CD4-positive, alpha-beta memory T cell (primary cell): ENCODE measurements at regions not wholly inside any gene's neighbourhood (a gene's known extent, or its start where the extent isn't known, plus 50 kb on each side); places are given as distances from the start of the nearest gene placed in this dataset.

ENCODE experiments used
- CTCF ChIA-PET: fragments of 350-600 bp; sonication (Branson Sonifier 250); formaldehyde crosslinking; loops from one replicate; lab custom pipeline; 2021; ENCODE audit warnings: inconsistent platforms; ENCODE audit not compliant: partially characterized antibody; lab: Charles Lee
- POLR2A ChIA-PET: fragments of 350-600 bp; sonication (Branson Sonifier 250); formaldehyde crosslinking; loops from one replicate; lab custom pipeline; 2021; ENCODE audit not compliant: partially characterized antibody; lab: Charles Lee
- DNase-seq, 5 donors: peaks; one replicate each; pipeline versions ENCODE4 v3.0.0 to v3.0.0-alpha.2; 2020 to 2022; ENCODE audit warnings: mixed read lengths in 1 of 5
- H3K27ac ChIP-seq: one replicate; pipeline ENCODE4 v1.7.0; 2013; ENCODE audit warnings: low read depth, low read length
- H3K27me3 ChIP-seq: 2 replicates; pipeline ENCODE4 v1.7.0; 2013; ENCODE audit warnings: mild to moderate bottlenecking, low read length, moderate library complexity; ENCODE audit not compliant: insufficient read depth
- H3K36me3 ChIP-seq: 2 replicates; pipeline ENCODE4 v1.7.0; 2013; ENCODE audit warnings: mild to moderate bottlenecking, low read length, moderate library complexity; ENCODE audit not compliant: insufficient read depth
- H3K4me1 ChIP-seq: 2 replicates; pipeline ENCODE4 v1.7.0; 2013; ENCODE audit warnings: mild to moderate bottlenecking, low read length, moderate library complexity; ENCODE audit not compliant: insufficient read depth
- H3K4me3 ChIP-seq, 2 donors: one replicate each; pipeline ENCODE4 v1.7.0; 2013; ENCODE audit warnings: low read length in 2 of 2, mild to moderate bottlenecking in 1 of 2
- H3K9me3 ChIP-seq, 2 donors: one replicate each; pipeline ENCODE4 v1.7.0; 2013; ENCODE audit warnings: low read length in 2 of 2, control low read depth in 1 of 2; ENCODE audit not compliant: control insufficient read depth in 1 of 2
- H3K27ac Mint-ChIP-seq, 7 donors: one replicate each; pipeline ENCODE4 v1.8.0; 2020 to 2021; ENCODE audit warnings: mixed read lengths in 7 of 7, mild to moderate bottlenecking in 6 of 7, inconsistent platforms in 3 of 7, moderate library complexity in 3 of 7
- H3K27me3 Mint-ChIP-seq, 2 donors: one replicate each; pipeline ENCODE4 v1.8.0; 2020 to 2021; ENCODE audit warnings: mixed read lengths in 2 of 2
- H3K36me3 Mint-ChIP-seq, 2 donors: one replicate each; pipeline ENCODE4 v1.8.0; 2020 to 2021; ENCODE audit warnings: mixed read lengths in 2 of 2, inconsistent platforms in 1 of 2, mild to moderate bottlenecking in 1 of 2
- H3K4me1 Mint-ChIP-seq, 4 donors: one replicate each; pipeline ENCODE4 v1.8.0; 2020 to 2021; ENCODE audit warnings: mixed read lengths in 4 of 4, mild to moderate bottlenecking in 1 of 4
- H3K4me3 Mint-ChIP-seq, 8 donors: one replicate each; pipeline ENCODE4 v1.8.0; 2020 to 2021; ENCODE audit warnings: mixed read lengths in 8 of 8, mild to moderate bottlenecking in 7 of 8, moderate library complexity in 6 of 8, inconsistent platforms in 3 of 8
- H3K9me3 Mint-ChIP-seq, 8 donors: one replicate each; pipeline ENCODE4 v1.8.0; 2020 to 2021; ENCODE audit warnings: mixed read lengths in 8 of 8, mild to moderate bottlenecking in 5 of 8, inconsistent platforms in 3 of 8, moderate library complexity in 1 of 8
- intact Hi-C: fragments of 100-400 bp; cut with micrococcal nuclease; formaldehyde crosslinking; loops from one replicate; pipeline ENCODE4 v1.15.1; 2023

GRCh38 chr4:58962424-58962823, 1852.2 kb upstream of the IGFBP7 start:
- Histone ChIP-seq H3K27me3 (no peaks in the 10 kb centered on the region), H3K36me3 (no peaks in the 10 kb centered on the region), H3K9me3 (no peaks in the 10 kb centered on the region), H3K27ac (no peak overlapping the region), H3K4me1 (no peaks in the 10 kb centered on the region), H3K4me3 (no peak overlapping the region)
- H3K4me3 Mint-ChIP-seq = no peak overlapping the region
- no peaks in the 10 kb centered on the region for H3K4me1 Mint-ChIP-seq
- peaks cover 0 to 30% (median 4%) of the 10 kb centered on the region in 8 donors for H3K9me3 Mint-ChIP-seq
- POLR2A ChIA-PET = no interaction called here
- CTCF ChIA-PET = no interaction called here
- DNase-seq = no peak
- no peak overlapping the region for H3K27ac Mint-ChIP-seq
- H3K36me3 Mint-ChIP-seq = no peaks in the 10 kb centered on the region
- intact Hi-C loops = no loop called here
- no peaks in the 10 kb centered on the region for H3K27me3 Mint-ChIP-seq

- no peak overlapping the region for H3K4me3 ChIP-seq
- Mint-ChIP-seq H3K27ac (no peak overlapping the region), H3K36me3 (no peaks in the 10 kb centered on the region), H3K9me3 (peaks cover 0 to 17% (median 5%) of the 10 kb centered on the region in 8 donors), H3K4me3 (no peak overlapping the region), H3K27me3 (no peaks in the 10 kb centered on the region), H3K4me1 (no peaks in the 10 kb centered on the region)
- DNase-seq = no peak
- no peaks in the 10 kb centered on the region for H3K27me3 ChIP-seq
- no peaks in the 10 kb centered on the region for H3K9me3 ChIP-seq
- H3K36me3 ChIP-seq = no peaks in the 10 kb centered on the region
- ChIA-PET CTCF (no interaction called here), POLR2A (no interaction called here)
- no peak overlapping the region for H3K27ac ChIP-seq
- intact Hi-C loops = loop anchor here (5.0 kb wide), 1 partner anchor 50 kb away; no protein-coding TSS in a partner anchor
- no peaks in the 10 kb centered on the region for H3K4me1 ChIP-seq
These were observed 1871.6 kb upstream of the IGFBP7 start for GRCh38 chr4:58981828-58982227.

GRCh38 chr4:58983887-58984286, 1873.7 kb upstream of the IGFBP7 start:
- no peaks in the 10 kb centered on the region for H3K4me1 ChIP-seq
- peaks cover 0 to 29% (median 12%) of the 10 kb centered on the region in 8 donors for H3K9me3 Mint-ChIP-seq
- no peaks in the 10 kb centered on the region for H3K27me3 ChIP-seq
- intact Hi-C loops = loop anchor here (5.0 kb wide), 1 partner anchor 48 kb away; no protein-coding TSS in a partner anchor
- no peak for DNase-seq
- H3K27ac ChIP-seq = no peak overlapping the region
- ChIA-PET POLR2A (no interaction called here), CTCF (no interaction called here)
- no peak overlapping the region for H3K4me3 ChIP-seq
- no peak overlapping the region for H3K4me3 Mint-ChIP-seq
- no peaks in the 10 kb centered on the region for H3K27me3 Mint-ChIP-seq
- no peaks in the 10 kb centered on the region for H3K36me3 Mint-ChIP-seq
- H3K36me3 ChIP-seq = no peaks in the 10 kb centered on the region
- H3K4me1 Mint-ChIP-seq = no peaks in the 10 kb centered on the region
- no peak overlapping the region for H3K27ac Mint-ChIP-seq
- H3K9me3 ChIP-seq = no peaks in the 10 kb centered on the region

- ChIA-PET CTCF (no interaction called here), POLR2A (no interaction called here)
- Histone ChIP-seq H3K27ac (no peak overlapping the region), H3K27me3 (no peaks in the 10 kb centered on the region), H3K36me3 (no peaks in the 10 kb centered on the region), H3K9me3 (no peaks in the 10 kb centered on the region), H3K4me1 (no peaks in the 10 kb centered on the region), H3K4me3 (no peak overlapping the region)
- intact Hi-C loops = no loop called here
- Mint-ChIP-seq H3K27ac (no peak overlapping the region), H3K4me1 (no peaks in the 10 kb centered on the region), H3K27me3 (no peaks in the 10 kb centered on the region), H3K9me3 (peaks cover 0 to 34% (median 12%) of the 10 kb centered on the region in 8 donors), H3K36me3 (no peaks in the 10 kb centered on the region), H3K4me3 (no peak overlapping the region)
- DNase-seq = no peak
These were observed 1892.0 kb upstream of the IGFBP7 start for GRCh38 chr4:59002148-59002547.

- Mint-ChIP-seq H3K4me1 (no peaks in the 10 kb centered on the region), H3K4me3 (no peak overlapping the region), H3K36me3 (no peaks in the 10 kb centered on the region), H3K27ac (no peak overlapping the region), H3K9me3 (peaks cover 0 to 24% (median 9%) of the 10 kb centered on the region in 8 donors), H3K27me3 (no peaks in the 10 kb centered on the region)
- H3K27ac ChIP-seq = no peak overlapping the region
- no peaks in the 10 kb centered on the region for H3K27me3 ChIP-seq
- H3K4me1 ChIP-seq = no peaks in the 10 kb centered on the region
- H3K36me3 ChIP-seq = no peaks in the 10 kb centered on the region
- intact Hi-C loops = no loop called here
- no peaks in the 10 kb centered on the region for H3K9me3 ChIP-seq
- ChIA-PET CTCF (no interaction called here), POLR2A (no interaction called here)
- no peak overlapping the region for H3K4me3 ChIP-seq
- DNase-seq = no peak
These were observed 1914.1 kb upstream of the IGFBP7 start for GRCh38 chr4:59024257-59024656.

GRCh38 chr4:59037812-59038211, 1927.6 kb upstream of the IGFBP7 start:
- Histone ChIP-seq H3K4me3 (no peak overlapping the region), H3K4me1 (no peaks in the 10 kb centered on the region), H3K27me3 (no peaks in the 10 kb centered on the region), H3K9me3 (no peaks in the 10 kb centered on the region), H3K36me3 (no peaks in the 10 kb centered on the region), H3K27ac (no peak overlapping the region)
- H3K27me3 Mint-ChIP-seq = no peaks in the 10 kb centered on the region
- no peaks in the 10 kb centered on the region for H3K36me3 Mint-ChIP-seq
- H3K4me3 Mint-ChIP-seq = no peak overlapping the region
- intact Hi-C loops = no loop called here
- H3K9me3 Mint-ChIP-seq = peaks cover under 1 to 14% (median 5%) of the 10 kb centered on the region in 8 donors
- ChIA-PET CTCF (no interaction called here), POLR2A (no interaction called here)
- no peak for DNase-seq
- H3K4me1 Mint-ChIP-seq = no peaks in the 10 kb centered on the region
- no peak overlapping the region for H3K27ac Mint-ChIP-seq

- CTCF ChIA-PET = no interaction called here
- Histone ChIP-seq H3K4me1 (no peaks in the 10 kb centered on the region), H3K36me3 (no peaks in the 10 kb centered on the region), H3K4me3 (no peak overlapping the region), H3K27ac (no peak overlapping the region), H3K27me3 (no peaks in the 10 kb centered on the region), H3K9me3 (no peaks in the 10 kb centered on the region)
- Mint-ChIP-seq H3K4me3 (no peak overlapping the region), H3K27me3 (no peaks in the 10 kb centered on the region), H3K36me3 (no peaks in the 10 kb centered on the region), H3K9me3 (peaks cover 0 to 12% (median 4%) of the 10 kb centered on the region in 8 donors), H3K4me1 (no peaks in the 10 kb centered on the region), H3K27ac (no peak overlapping the region)
- intact Hi-C loops = no loop called here
- DNase-seq = no peak
- POLR2A ChIA-PET = no interaction called here
These were observed 1928.9 kb upstream of the IGFBP7 start for GRCh38 chr4:59039046-59039445.
